Stimulated activated effector memory CD8-positive, alpha-beta T cell treated with anti-CD3 and anti-CD28 coated beads, Interleukin-12 subunit alpha, Interleukin-12 subunit beta, amount 100 ng/mL, for 72 hours (primary cell): ENCODE measurements at regions not wholly inside any gene's neighbourhood (a gene's known extent, or its start where the extent isn't known, plus 50 kb on each side); places are given as distances from the start of the nearest gene placed in this dataset.
"Not testable (repeated sequence)": the region's sequence is repeated elsewhere in the genome, so short reads cannot be mapped to it uniquely, and the experiment has no call there.

Experiments
- ATAC-seq: fragments of 150-1000 bp; cut with Tn5 transposase; 2 replicates; pipeline ENCODE4 v1.10.0; 2021
- DNase-seq, 2 donors: peaks; one replicate each; pipeline ENCODE4 v3.0.0; 2021 to 2022; ENCODE audit warnings: low spot score in 2 of 2
- H3K27ac Mint-ChIP-seq: one replicate; pipeline ENCODE4 v1.8.0; 2022; ENCODE audit warnings: mild to moderate bottlenecking, mixed read lengths
- H3K36me3 Mint-ChIP-seq: one replicate; pipeline ENCODE4 v1.8.0; 2022; ENCODE audit warnings: mild to moderate bottlenecking, mixed read lengths
- H3K4me1 Mint-ChIP-seq: one replicate; pipeline ENCODE4 v1.8.0; 2022; ENCODE audit warnings: mixed read lengths
- H3K4me3 Mint-ChIP-seq: one replicate; pipeline ENCODE4 v1.8.0; 2022; ENCODE audit warnings: mild to moderate bottlenecking, mixed read lengths
- H3K9me3 Mint-ChIP-seq: one replicate; pipeline ENCODE4 v1.8.0; 2022; ENCODE audit warnings: mixed read lengths

DNA sequence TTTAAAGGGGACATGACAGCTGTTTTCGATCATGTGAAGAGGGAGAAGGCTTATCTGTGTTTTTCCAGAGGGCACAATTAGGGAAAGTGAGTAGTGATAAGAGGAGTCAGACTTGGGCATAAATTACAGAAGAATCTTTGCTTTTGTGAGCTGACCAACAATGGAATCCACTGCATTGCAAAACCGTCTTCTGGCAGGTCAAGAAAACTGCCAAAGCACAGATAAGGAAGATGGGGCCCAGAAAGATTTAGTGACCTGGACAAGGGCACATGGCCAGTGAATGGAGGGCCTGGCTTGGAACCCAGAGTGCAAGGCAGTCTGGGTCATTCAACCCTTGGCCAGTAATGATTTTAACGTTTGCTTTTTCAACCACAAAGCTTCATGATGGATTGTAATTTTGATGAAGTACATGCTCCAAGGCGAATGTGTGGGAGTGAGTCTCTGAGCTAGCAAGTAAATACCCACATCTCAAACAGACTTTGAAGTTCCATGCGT is 153.2 kb upstream of the MAST4 start:
- DNase-seq (no peak), ATAC-seq (no peak)
- peaks cover 4% of the 10 kb centered on the region for H3K9me3 Mint-ChIP-seq
- H3K4me3 Mint-ChIP-seq, result no peak overlapping the region
- no peaks in the 10 kb centered on the region for H3K4me1 Mint-ChIP-seq
- no peaks in the 10 kb centered on the region for H3K36me3 Mint-ChIP-seq
- no peak overlapping the region for H3K27ac Mint-ChIP-seq

DNA sequence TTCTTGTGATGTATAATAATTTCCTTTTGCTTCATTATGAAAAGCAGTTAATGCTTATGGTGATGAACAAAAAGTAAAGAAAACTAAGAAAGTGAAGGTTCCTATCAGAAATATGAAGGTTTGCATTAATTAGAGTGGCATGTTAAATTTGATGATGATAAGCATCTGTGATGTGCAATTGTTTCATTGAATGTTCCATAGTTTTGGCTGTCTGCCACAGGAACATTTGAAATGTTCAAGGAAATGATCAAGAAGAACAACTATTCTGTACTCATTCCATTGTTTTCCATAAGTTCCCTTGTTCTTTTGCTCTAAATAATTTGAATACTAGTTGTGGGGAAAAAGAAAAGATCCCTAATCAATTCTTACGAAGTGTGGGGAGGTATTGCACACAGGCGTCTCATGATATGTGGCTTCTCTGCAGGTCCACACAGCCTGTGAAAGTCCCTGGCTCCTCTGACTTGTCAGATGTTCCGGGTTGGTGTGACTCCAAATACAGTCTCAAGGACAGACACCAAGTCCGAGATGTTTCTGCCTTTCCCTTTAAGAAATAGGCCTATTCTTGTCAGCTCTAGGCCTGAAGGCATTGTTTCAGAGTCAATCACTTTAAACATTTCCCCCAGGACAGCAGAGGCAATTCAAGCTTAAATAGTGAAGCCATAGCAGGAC is 152.6 kb upstream of the MAST4 start:
- H3K9me3 Mint-ChIP-seq, result peaks cover 4% of the 10 kb centered on the region
- no peak for ATAC-seq
- H3K4me3 Mint-ChIP-seq, result no peak overlapping the region
- H3K27ac Mint-ChIP-seq, result no peak overlapping the region
- no peaks in the 10 kb centered on the region for H3K4me1 Mint-ChIP-seq
- DNase-seq, result no peak
- H3K36me3 Mint-ChIP-seq, result no peaks in the 10 kb centered on the region

DNA sequence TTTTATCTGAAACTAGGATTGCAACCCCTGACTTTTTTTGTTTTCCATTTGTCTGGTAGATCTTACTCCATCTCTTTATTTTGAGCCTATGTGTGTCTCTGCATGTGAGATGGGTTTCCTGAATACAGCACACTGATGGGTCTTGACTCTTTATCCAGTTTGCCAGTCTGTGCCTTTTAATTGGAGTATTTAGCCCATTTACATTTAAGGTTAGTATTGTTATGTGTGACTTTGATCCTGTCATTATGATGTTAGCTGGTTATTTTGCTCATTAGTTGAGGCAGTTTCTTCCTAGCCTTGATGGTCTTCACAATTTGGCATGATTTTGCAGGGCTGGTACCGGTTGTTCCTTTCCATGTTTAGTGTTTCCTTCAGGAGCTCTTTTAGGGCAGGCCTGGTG is 148.1 kb upstream of the MAST4 start:
- not testable (repeated sequence) for ATAC-seq, H3K36me3 Mint-ChIP-seq, H3K9me3 Mint-ChIP-seq, H3K4me1 Mint-ChIP-seq, DNase-seq, H3K27ac Mint-ChIP-seq, H3K4me3 Mint-ChIP-seq

GRCh38 chr5:66450237-66450636 is 146.0 kb upstream of the MAST4 start:
- H3K9me3 Mint-ChIP-seq, result peaks cover 4% of the 10 kb centered on the region
- ATAC-seq, result no peak
- H3K4me3 Mint-ChIP-seq, result no peak overlapping the region
- H3K4me1 Mint-ChIP-seq, result no peaks in the 10 kb centered on the region
- H3K36me3 Mint-ChIP-seq, result no peaks in the 10 kb centered on the region
- no peak for DNase-seq
- H3K27ac Mint-ChIP-seq, result no peak overlapping the region

DNA sequence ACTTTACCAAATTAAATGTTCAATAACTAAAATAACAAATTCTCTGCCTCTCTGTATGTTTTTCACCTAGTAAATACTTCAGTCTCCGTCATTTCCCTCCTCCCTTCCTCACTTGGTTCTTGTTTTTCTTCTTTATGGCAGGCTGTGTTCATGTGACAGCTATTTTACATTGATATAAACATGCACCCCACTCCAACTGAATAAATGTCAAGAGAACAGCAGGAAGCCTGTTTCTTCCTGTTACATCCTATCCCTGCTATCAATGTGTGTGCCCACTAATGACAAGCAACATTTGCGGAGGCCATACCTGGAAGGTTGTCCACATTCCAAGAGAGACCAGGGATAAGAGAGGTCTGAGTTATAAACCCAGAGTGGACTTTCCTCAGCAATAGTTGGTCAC is 145.2 kb upstream of the MAST4 start:
- ATAC-seq (no peak), DNase-seq (no peak)
- H3K9me3 Mint-ChIP-seq, result peaks cover 4% of the 10 kb centered on the region
- H3K27ac Mint-ChIP-seq, result no peak overlapping the region
- H3K4me3 Mint-ChIP-seq, result no peak overlapping the region
- no peaks in the 10 kb centered on the region for H3K36me3 Mint-ChIP-seq
- no peaks in the 10 kb centered on the region for H3K4me1 Mint-ChIP-seq

DNA sequence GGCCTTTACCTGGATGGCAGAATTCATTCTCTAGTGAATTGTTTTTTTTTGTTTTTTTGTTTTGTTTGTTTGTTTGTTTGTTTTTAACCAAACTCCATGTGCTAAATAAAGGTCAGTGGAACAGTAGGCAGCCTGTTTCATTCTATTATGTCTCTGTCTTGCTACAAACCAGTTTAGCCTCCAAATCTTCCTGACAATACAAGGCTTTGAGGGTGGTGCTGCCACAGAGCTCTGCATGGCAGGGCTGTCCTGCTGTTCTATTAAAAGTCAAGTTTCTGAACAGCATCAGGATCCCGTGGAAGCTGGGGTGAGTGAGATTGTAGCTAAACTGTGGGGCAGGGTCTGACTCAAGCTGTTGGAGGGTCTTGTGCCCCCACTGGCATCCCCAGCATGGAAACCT is 144.1 kb upstream of the MAST4 start:
- no peak for DNase-seq
- Mint-ChIP-seq H3K36me3 (no peaks in the 10 kb centered on the region), H3K4me3 (no peak overlapping the region), H3K4me1 (no peaks in the 10 kb centered on the region), H3K27ac (no peak overlapping the region), H3K9me3 (peaks cover 2% of the 10 kb centered on the region)
- ATAC-seq, result no peak

DNA sequence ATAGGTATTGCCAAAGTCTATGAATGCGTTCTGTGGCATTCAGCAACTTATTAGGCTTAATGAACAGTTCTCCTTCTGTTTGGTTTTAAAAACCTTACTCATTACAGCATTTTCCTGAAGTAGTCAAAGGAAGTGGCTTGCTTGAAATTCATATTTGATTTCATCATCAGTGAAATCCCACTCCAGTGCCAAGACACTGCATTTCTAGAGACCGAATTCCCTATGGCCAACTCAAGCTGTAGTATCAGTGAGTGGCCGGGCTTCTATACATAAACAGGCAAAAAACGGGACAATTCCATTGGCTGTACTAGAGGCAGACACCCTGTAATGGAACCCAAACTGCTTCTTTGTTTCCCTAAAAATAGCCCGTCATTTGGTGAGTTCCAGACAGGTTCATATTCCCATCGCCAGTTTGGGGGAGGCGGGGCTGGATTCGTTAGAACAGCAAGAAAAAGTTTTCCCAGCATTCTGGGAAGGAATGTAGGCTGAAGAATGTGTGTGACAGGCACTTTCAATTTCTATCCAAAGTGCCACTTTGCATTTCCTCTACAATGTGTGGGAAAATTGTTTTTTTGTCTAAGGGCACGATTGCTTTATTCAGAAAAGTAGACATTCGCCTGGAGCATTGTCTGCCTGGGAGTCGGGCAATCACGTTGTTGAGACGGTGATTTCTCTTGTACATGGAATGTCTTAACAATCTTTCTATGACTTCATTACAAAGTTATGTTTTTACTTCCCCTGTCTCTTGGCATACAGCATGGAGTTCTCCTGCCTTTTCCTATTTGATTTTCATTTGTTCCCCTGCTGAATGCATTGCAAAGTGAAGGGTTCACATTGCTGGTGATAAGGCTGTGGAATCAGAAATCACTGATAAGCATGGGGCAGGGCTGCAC is 141.8 kb upstream of the MAST4 start:
- Mint-ChIP-seq H3K9me3 (no peaks in the 10 kb centered on the region), H3K4me3 (no peak overlapping the region)

GRCh38 chr5:66459728-66460127 is 136.5 kb upstream of the MAST4 start:
- no peak for DNase-seq
- H3K9me3 Mint-ChIP-seq, result no peaks in the 10 kb centered on the region
- H3K4me3 Mint-ChIP-seq, result no peak overlapping the region
- no peaks in the 10 kb centered on the region for H3K4me1 Mint-ChIP-seq
- H3K36me3 Mint-ChIP-seq, result no peaks in the 10 kb centered on the region
- no peak overlapping the region for H3K27ac Mint-ChIP-seq
- ATAC-seq, result peak; percentile 16

More for the DNA sequence above, 141.8 kb upstream of the MAST4 start:
- no peak overlapping the region for H3K27ac Mint-ChIP-seq
- DNase-seq (no peak), ATAC-seq (no peak)
- no peaks in the 10 kb centered on the region for H3K4me1 Mint-ChIP-seq
- H3K36me3 Mint-ChIP-seq, result no peaks in the 10 kb centered on the region

- ATAC-seq (no peak), DNase-seq (no peak)
- H3K27ac Mint-ChIP-seq, result no peak overlapping the region
- H3K4me1 Mint-ChIP-seq, result no peaks in the 10 kb centered on the region
- no peak overlapping the region for H3K4me3 Mint-ChIP-seq
- no peaks in the 10 kb centered on the region for H3K9me3 Mint-ChIP-seq
- no peaks in the 10 kb centered on the region for H3K36me3 Mint-ChIP-seq
These were observed 128.6 kb upstream of the MAST4 start for GRCh38 chr5:66467564-66467963.

GRCh38 chr5:66469684-66470083 is 126.5 kb upstream of the MAST4 start:
- Mint-ChIP-seq H3K36me3 (no peaks in the 10 kb centered on the region), H3K4me3 (no peak overlapping the region), H3K9me3 (peaks cover 2% of the 10 kb centered on the region), H3K27ac (no peak overlapping the region), H3K4me1 (no peaks in the 10 kb centered on the region)
- ATAC-seq (no peak), DNase-seq (no peak)

DNA sequence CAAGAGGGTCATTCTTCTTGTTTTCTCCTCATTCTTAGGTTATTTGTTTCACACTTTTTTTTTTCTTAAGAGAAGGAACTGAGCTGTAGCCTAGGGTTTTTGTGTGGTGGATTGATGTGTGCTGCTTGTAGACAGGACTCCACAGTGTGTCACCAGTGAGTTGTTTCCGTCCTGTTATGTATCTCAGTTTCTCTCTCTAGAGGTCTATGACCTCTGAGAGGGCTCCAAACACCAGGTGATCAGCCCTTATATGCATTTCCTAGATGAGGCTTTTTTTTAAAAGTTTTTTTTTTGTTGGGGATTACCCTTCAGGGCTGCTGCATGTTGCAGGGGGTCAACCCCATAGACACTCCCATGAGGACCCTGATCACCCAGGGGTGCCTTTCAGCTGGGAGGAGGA is 124.2 kb upstream of the MAST4 start:
- Mint-ChIP-seq H3K27ac (no peak overlapping the region), H3K4me1 (no peaks in the 10 kb centered on the region), H3K36me3 (no peaks in the 10 kb centered on the region), H3K4me3 (no peak overlapping the region), H3K9me3 (peaks cover 2% of the 10 kb centered on the region)
- ATAC-seq (no peak), DNase-seq (no peak)

- no peaks in the 10 kb centered on the region for H3K4me1 Mint-ChIP-seq
- H3K27ac Mint-ChIP-seq, result no peak overlapping the region
These were observed 120.5 kb upstream of the MAST4 start for GRCh38 chr5:66475731-66476130.

DNA sequence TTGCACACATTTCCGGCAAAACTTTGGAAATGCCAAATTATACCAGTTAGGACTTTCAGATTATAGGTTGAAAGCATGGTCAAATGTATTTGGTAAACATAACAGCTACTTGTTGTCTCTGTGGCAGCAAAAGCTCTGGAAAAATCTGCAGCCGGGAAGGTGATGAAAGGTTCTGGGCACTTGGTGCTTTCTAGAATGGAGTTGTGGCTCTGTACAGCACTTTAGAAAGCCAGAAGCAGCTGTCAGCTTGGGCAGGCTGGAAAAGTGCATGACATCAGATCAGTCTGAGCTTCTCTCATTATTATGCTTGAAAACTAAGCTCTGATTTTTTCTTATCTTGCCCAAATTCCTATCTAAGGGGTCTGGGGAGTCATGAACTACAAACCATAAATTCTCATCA is 118.6 kb upstream of the MAST4 start:
- Mint-ChIP-seq H3K27ac (no peak overlapping the region), H3K36me3 (no peaks in the 10 kb centered on the region), H3K4me1 (no peaks in the 10 kb centered on the region), H3K4me3 (no peak overlapping the region), H3K9me3 (peaks cover 6% of the 10 kb centered on the region)
- ATAC-seq (no peak), DNase-seq (no peak)

More at GRCh38 chr5:66475731-66476130, 120.5 kb upstream of the MAST4 start:
- Mint-ChIP-seq H3K36me3 (no peaks in the 10 kb centered on the region), H3K9me3 (peaks cover 2% of the 10 kb centered on the region), H3K4me3 (no peak overlapping the region)
- ATAC-seq, result no peak
- no peak for DNase-seq

- Mint-ChIP-seq H3K36me3 (no peaks in the 10 kb centered on the region), H3K27ac (no peak overlapping the region), H3K4me3 (no peak overlapping the region), H3K4me1 (no peaks in the 10 kb centered on the region), H3K9me3 (no peaks in the 10 kb centered on the region)
- DNase-seq (no peak), ATAC-seq (no peak)
These were observed 101.8 kb upstream of the MAST4 start for GRCh38 chr5:66494437-66494836.

DNA sequence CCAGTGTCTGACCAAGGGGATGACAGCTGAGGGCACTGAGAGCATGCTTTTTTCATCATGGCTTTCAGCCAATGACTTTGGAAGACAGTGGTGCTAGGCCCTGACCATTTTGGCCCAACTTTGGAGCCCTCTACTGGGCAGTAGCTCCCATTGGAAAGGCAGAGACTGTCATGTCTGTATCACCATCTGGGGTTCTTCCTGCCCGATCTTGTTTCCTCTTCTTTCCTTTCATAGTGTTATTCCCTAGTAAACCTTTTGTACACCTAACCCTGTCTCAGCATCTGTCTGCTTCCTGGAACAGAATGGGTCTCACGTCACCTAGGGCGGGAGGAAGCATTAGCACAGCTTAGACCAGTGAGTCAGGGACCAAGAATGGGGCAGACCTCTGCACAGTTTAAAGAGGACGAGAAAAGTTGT is 97.4 kb upstream of the MAST4 start:
- ATAC-seq, result peak; percentile 46
- DNase-seq, result no peak
- H3K27ac Mint-ChIP-seq, result no peak overlapping the region

More for the DNA sequence above, 97.4 kb upstream of the MAST4 start:
- no peaks in the 10 kb centered on the region for H3K36me3 Mint-ChIP-seq
- H3K4me3 Mint-ChIP-seq, result no peak overlapping the region
- H3K9me3 Mint-ChIP-seq, result no peaks in the 10 kb centered on the region
- no peaks in the 10 kb centered on the region for H3K4me1 Mint-ChIP-seq
